HL-60 (cell line): ENCODE measurements at regions not wholly inside any gene's neighbourhood (a gene's known extent, or its start where the extent isn't known, plus 50 kb on each side); places are given as distances from the start of the nearest gene placed in this dataset.

ENCODE experiments used
- GABPA ChIP-seq: IDR thresholded peaks from 2 replicates; pipeline ENCODE4 v1.6.1; 2012; ENCODE audit warnings: low read depth
- POLR2AphosphoS5 ChIP-seq: IDR thresholded peaks from 2 replicates; pipeline ENCODE4 v1.6.1; 2012; ENCODE audit warnings: low read depth
- SPI1 ChIP-seq: IDR thresholded peaks from 2 replicates; pipeline ENCODE4 v1.6.1; 2012; ENCODE audit warnings: low read depth, mild to moderate bottlenecking, borderline replicate concordance
- TF ChIP-seq, protein P1 (sequence below): IDR thresholded peaks from one replicate; pipeline ENCODE4 v1.5.1; 2011; ENCODE audit warnings: low read length, control low read depth, inconsistent platforms; ENCODE audit not compliant: insufficient read depth
- TF ChIP-seq, protein P2 (sequence below): IDR thresholded peaks from 2 replicates; pipeline ENCODE4 v1.6.1; 2012; ENCODE audit warnings: low read depth; ENCODE audit not compliant: insufficient replicate concordance

DNA sequence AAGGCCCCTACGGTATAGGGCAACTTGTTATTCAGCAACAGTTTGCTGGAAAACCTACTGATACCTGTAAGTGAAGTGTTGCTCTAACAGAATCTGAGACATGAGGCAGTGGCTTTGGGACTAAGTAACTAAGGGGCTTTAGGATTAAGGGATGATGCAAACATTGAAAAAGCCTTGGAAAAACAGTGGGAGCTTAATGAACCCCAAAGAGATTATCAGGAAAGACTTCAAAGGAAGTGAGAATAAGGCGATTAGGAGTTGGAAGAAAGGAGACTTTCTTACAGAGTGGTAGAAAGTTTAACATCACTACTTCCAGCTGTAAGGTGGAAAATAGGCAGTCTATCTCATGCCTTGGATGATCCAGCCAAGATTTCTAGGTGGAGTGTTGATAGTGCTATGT is 158.2 kb upstream of the TRIB2 start:
- TF ChIP-seq POLR2AphosphoS5 (no peak), GABPA (no peak), SPI1 (no peak)
- TF ChIP-seq, protein P1, sequence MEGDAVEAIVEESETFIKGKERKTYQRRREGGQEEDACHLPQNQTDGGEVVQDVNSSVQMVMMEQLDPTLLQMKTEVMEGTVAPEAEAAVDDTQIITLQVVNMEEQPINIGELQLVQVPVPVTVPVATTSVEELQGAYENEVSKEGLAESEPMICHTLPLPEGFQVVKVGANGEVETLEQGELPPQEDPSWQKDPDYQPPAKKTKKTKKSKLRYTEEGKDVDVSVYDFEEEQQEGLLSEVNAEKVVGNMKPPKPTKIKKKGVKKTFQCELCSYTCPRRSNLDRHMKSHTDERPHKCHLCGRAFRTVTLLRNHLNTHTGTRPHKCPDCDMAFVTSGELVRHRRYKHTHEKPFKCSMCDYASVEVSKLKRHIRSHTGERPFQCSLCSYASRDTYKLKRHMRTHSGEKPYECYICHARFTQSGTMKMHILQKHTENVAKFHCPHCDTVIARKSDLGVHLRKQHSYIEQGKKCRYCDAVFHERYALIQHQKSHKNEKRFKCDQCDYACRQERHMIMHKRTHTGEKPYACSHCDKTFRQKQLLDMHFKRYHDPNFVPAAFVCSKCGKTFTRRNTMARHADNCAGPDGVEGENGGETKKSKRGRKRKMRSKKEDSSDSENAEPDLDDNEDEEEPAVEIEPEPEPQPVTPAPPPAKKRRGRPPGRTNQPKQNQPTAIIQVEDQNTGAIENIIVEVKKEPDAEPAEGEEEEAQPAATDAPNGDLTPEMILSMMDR: no peak
- TF ChIP-seq, protein P2, sequence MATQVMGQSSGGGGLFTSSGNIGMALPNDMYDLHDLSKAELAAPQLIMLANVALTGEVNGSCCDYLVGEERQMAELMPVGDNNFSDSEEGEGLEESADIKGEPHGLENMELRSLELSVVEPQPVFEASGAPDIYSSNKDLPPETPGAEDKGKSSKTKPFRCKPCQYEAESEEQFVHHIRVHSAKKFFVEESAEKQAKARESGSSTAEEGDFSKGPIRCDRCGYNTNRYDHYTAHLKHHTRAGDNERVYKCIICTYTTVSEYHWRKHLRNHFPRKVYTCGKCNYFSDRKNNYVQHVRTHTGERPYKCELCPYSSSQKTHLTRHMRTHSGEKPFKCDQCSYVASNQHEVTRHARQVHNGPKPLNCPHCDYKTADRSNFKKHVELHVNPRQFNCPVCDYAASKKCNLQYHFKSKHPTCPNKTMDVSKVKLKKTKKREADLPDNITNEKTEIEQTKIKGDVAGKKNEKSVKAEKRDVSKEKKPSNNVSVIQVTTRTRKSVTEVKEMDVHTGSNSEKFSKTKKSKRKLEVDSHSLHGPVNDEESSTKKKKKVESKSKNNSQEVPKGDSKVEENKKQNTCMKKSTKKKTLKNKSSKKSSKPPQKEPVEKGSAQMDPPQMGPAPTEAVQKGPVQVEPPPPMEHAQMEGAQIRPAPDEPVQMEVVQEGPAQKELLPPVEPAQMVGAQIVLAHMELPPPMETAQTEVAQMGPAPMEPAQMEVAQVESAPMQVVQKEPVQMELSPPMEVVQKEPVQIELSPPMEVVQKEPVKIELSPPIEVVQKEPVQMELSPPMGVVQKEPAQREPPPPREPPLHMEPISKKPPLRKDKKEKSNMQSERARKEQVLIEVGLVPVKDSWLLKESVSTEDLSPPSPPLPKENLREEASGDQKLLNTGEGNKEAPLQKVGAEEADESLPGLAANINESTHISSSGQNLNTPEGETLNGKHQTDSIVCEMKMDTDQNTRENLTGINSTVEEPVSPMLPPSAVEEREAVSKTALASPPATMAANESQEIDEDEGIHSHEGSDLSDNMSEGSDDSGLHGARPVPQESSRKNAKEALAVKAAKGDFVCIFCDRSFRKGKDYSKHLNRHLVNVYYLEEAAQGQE: no peak
